ENCODE measurements at regions not wholly inside any gene's neighbourhood (a gene's known extent, or its start where the extent isn't known, plus 50 kb on each side); places are given as distances from the start of the nearest gene placed in this dataset.

- H3K27ac ChIP-seq = no peak overlapping the region
- TF ChIP-seq ZFX (IDR thresholded peaks at IDR 0.05; ENCODE audit: borderline replicate concordance) = no peak
- no peak for TF ChIP-seq CTCF (IDR thresholded peaks at IDR 0.05)
Observed at GRCh38 chr11:92576315-92576714, 351.7 kb downstream of the FAT3 start.

GRCh38 chr11:92580908-92581307 is 356.3 kb downstream of the FAT3 start:
- no peak overlapping the region for H3K27ac ChIP-seq
- no peak for TF ChIP-seq CTCF (IDR thresholded peaks at IDR 0.05)
- no peak for TF ChIP-seq ZFX (IDR thresholded peaks at IDR 0.05; ENCODE audit: borderline replicate concordance)

GRCh38 chr11:92588393-92588792 is 363.8 kb downstream of the FAT3 start:
- H3K27ac ChIP-seq = no peak overlapping the region
- TF ChIP-seq ZFX (IDR thresholded peaks at IDR 0.05; ENCODE audit: borderline replicate concordance) = no peak
- TF ChIP-seq CTCF (IDR thresholded peaks at IDR 0.05) = no peak

- no peak overlapping the region for H3K27ac ChIP-seq
- TF ChIP-seq ZFX (IDR thresholded peaks at IDR 0.05; ENCODE audit: borderline replicate concordance) = no peak
- TF ChIP-seq CTCF (IDR thresholded peaks at IDR 0.05) = no peak
Observed at GRCh38 chr11:92589512-92589911, 364.9 kb downstream of the FAT3 start.

- no peak overlapping the region for H3K27ac ChIP-seq
- TF ChIP-seq ZFX (IDR thresholded peaks at IDR 0.05; ENCODE audit: borderline replicate concordance) (no peak), CTCF (IDR thresholded peaks at IDR 0.05) (no peak)
Observed at GRCh38 chr11:92591521-92591920, 366.9 kb downstream of the FAT3 start.

- TF ChIP-seq ZFX (IDR thresholded peaks at IDR 0.05; ENCODE audit: borderline replicate concordance) (no peak), CTCF (IDR thresholded peaks at IDR 0.05) (no peak)
- H3K27ac ChIP-seq = no peak overlapping the region
Observed at GRCh38 chr11:92594251-92594650, 369.6 kb downstream of the FAT3 start.

- no peak overlapping the region for H3K27ac ChIP-seq
- no peak for TF ChIP-seq CTCF (IDR thresholded peaks at IDR 0.05)
- TF ChIP-seq ZFX (IDR thresholded peaks at IDR 0.05; ENCODE audit: borderline replicate concordance) = no peak
Observed at GRCh38 chr11:92595052-92595451, 370.4 kb downstream of the FAT3 start.
